Progenitor cell of endocrine pancreas (in vitro differentiated cells): ENCODE measurements at regions not wholly inside any gene's neighbourhood (a gene's known extent, or its start where the extent isn't known, plus 50 kb on each side); places are given as distances from the start of the nearest gene placed in this dataset.
"Not testable (repeated sequence)": the region's sequence is repeated elsewhere in the genome, so short reads cannot be mapped to it uniquely, and the experiment has no call there.

Experiments used
- DNase-seq: peaks from one replicate; pipeline ENCODE4 v3.0.0; 2021; ENCODE audit warnings: low spot score; ENCODE audit not compliant: unreplicated experiment
- H3K27ac Mint-ChIP-seq: 2 replicates; pipeline ENCODE4 v1.8.0; 2021; ENCODE audit warnings: mild to moderate bottlenecking, moderate library complexity, mixed read lengths
- H3K27me3 Mint-ChIP-seq: 2 replicates; pipeline ENCODE4 v1.8.0; 2021; ENCODE audit warnings: mixed read lengths
- H3K36me3 Mint-ChIP-seq: 2 replicates; pipeline ENCODE4 v1.8.0; 2022; ENCODE audit warnings: mixed read lengths; ENCODE audit not compliant: insufficient read depth
- H3K4me1 Mint-ChIP-seq: 2 replicates; pipeline ENCODE4 v1.8.0; 2021; ENCODE audit warnings: low read depth, mixed read lengths
- H3K4me3 Mint-ChIP-seq: 2 replicates; pipeline ENCODE4 v1.8.0; 2021; ENCODE audit warnings: low read depth, mild to moderate bottlenecking, moderate library complexity, mixed read lengths
- H3K9me3 Mint-ChIP-seq: 2 replicates; pipeline ENCODE4 v1.8.0; 2021; ENCODE audit warnings: low read depth, mixed read lengths
- TF ChIP-seq, protein P1 (sequence below): fragments of 200-600 bp; sonication (generic); IDR thresholded peaks from one replicate; pipeline ENCODE4 v1.5.0; 2021; ENCODE audit warnings: antibody characterized with exemption, mild to moderate bottlenecking; ENCODE audit not compliant: unreplicated experiment

- H3K4me1 Mint-ChIP-seq, H3K27ac Mint-ChIP-seq, H3K9me3 Mint-ChIP-seq, H3K27me3 Mint-ChIP-seq, H3K4me3 Mint-ChIP-seq, DNase-seq, H3K36me3 Mint-ChIP-seq: not testable (repeated sequence)
- TF ChIP-seq, protein P1, sequence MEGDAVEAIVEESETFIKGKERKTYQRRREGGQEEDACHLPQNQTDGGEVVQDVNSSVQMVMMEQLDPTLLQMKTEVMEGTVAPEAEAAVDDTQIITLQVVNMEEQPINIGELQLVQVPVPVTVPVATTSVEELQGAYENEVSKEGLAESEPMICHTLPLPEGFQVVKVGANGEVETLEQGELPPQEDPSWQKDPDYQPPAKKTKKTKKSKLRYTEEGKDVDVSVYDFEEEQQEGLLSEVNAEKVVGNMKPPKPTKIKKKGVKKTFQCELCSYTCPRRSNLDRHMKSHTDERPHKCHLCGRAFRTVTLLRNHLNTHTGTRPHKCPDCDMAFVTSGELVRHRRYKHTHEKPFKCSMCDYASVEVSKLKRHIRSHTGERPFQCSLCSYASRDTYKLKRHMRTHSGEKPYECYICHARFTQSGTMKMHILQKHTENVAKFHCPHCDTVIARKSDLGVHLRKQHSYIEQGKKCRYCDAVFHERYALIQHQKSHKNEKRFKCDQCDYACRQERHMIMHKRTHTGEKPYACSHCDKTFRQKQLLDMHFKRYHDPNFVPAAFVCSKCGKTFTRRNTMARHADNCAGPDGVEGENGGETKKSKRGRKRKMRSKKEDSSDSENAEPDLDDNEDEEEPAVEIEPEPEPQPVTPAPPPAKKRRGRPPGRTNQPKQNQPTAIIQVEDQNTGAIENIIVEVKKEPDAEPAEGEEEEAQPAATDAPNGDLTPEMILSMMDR: peak; percentile 25
These were observed 109.1 kb upstream of the ZNF195 start for GRCh38 chr11:3488003-3488402.

GRCh38 chr11:3485737-3486136 is 106.8 kb upstream of the ZNF195 start:
- not testable (repeated sequence) for H3K9me3 Mint-ChIP-seq, H3K27ac Mint-ChIP-seq, H3K27me3 Mint-ChIP-seq, H3K36me3 Mint-ChIP-seq, DNase-seq, H3K4me1 Mint-ChIP-seq, H3K4me3 Mint-ChIP-seq

DNA sequence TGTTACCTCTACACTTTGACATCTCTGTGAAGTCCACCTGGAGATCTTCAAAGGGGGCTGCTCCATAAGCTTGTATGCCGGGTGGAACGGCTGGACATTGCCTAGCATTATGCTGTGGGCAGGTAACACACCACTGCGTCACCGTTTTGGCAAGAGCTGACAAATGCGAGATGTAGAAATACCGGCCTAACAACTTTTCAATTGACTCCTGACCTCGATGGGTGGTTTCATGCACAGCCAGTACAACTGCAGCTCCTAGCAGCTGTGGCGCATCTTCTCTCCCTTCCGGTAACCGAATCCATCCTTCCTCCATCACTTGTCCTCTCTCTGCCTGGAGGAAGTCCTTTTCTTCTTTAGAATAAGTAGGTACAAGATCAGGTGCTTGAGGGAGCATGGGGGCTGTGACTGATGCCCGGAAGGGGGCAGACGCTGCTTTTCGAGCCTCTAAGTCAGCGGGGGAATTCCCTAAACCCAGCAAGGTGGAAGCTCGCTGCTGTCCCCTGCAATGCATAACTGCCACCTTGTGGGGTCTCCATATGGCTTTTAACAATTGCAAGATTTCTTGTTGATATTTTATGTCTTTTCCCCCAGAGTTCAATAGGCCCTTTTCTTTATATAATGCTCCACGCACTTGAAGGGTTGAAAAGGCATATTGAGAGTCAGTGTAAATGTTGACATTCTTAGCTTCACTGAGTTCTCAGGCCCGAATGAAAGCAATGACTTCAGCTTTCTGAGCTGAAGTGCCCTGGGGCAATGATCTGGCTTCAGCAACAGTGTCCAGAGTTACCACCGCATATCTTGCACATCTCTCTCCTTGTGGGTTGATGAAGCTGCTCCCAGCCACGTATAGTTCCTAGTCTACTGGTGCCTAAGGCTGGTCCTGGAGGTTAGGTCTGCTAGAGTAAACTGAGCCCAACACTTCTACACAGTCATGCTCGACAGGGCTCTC is 98.3 kb upstream of the ZNF195 start:
- H3K36me3 Mint-ChIP-seq, H3K9me3 Mint-ChIP-seq: not testable (repeated sequence)
- peak; percentile 25 for DNase-seq
- Mint-ChIP-seq H3K27ac (peak overlapping the region; percentile 82), H3K4me1 (peaks cover 16% of the 10 kb centered on the region), H3K4me3 (peak overlapping the region; percentile 37), H3K27me3 (peaks cover 16% of the 10 kb centered on the region)

GRCh38 chr11:3476084-3476936 is 97.4 kb upstream of the ZNF195 start:
- TF ChIP-seq, protein P1: peak; percentile 25
- not testable (repeated sequence) for DNase-seq, H3K36me3 Mint-ChIP-seq, H3K9me3 Mint-ChIP-seq, H3K4me3 Mint-ChIP-seq
- peak overlapping the region; percentile 82 for H3K27ac Mint-ChIP-seq
- H3K27me3 Mint-ChIP-seq: peaks cover 20% of the 10 kb centered on the region
- H3K4me1 Mint-ChIP-seq: peaks cover 16% of the 10 kb centered on the region

DNA sequence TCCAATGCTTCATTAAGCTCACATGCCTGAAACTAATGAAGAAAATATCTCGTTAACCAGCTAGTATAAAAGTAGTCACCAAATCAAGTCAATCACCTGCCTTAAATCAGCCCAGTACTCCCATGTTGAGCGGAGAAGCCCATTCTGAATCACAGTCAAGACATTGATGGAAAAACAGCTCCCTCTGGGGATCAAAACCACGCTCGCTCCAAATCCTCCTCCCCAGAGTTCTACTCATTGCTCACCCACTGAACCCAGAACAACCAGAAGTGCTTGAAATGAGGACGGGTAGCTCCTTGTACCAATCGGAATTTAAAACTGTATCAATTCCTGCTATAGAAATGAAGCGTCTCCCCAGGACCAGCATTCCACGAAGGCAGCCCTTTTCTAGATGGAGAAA is 90.0 kb upstream of the ZNF195 start:
- H3K4me1 Mint-ChIP-seq, H3K27ac Mint-ChIP-seq, H3K9me3 Mint-ChIP-seq, DNase-seq, H3K4me3 Mint-ChIP-seq, H3K36me3 Mint-ChIP-seq: not testable (repeated sequence)
- H3K27me3 Mint-ChIP-seq: peaks cover 34% of the 10 kb centered on the region

DNA sequence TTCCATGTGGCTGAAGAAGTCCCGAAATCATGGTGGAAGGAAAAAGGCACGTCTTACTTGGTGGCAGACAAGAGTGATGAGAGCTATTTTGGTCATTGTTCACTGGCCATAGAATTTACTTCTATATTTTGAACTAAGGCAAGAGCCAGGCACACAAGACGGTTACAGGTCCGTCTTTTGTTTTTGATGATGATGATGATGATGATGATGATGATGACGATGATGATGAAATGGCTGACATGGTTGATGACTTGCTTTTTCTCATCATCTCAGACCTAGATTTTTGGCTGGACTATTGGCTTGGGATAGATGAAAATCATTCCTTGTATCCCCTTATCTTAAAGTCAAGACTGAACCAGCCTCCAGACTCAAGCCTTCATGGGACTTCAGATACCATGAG is 88.7 kb upstream of the ZNF195 start:
- H3K27ac Mint-ChIP-seq, H3K36me3 Mint-ChIP-seq, H3K4me3 Mint-ChIP-seq: not testable (repeated sequence)

DNA sequence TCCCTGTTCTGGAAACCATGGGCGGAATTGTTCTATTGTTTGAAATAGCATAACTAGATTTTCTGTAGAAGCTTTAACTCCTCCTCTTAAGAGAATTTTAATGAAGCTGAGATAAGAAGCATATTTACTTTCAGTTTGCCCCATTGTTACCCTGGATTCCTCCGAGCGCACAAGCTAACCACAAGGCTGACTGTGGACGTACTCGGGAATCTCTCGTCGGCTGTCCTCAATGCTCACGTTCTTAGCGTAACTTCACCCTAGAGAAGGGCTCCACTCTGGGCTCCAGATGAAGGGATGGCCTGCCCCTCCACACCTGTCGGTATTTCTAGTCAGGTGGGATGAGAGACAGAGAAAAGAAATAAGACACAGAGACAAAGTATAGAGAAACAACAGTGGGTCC is 76.7 kb upstream of the ZNF195 start:
- H3K36me3 Mint-ChIP-seq, H3K27ac Mint-ChIP-seq, H3K9me3 Mint-ChIP-seq, DNase-seq, H3K4me3 Mint-ChIP-seq: not testable (repeated sequence)
- peaks cover 32% of the 10 kb centered on the region for H3K27me3 Mint-ChIP-seq
- peaks cover 11% of the 10 kb centered on the region for H3K4me1 Mint-ChIP-seq

More for the DNA sequence above, 88.7 kb upstream of the ZNF195 start:
- peaks cover 23% of the 10 kb centered on the region for H3K27me3 Mint-ChIP-seq
- not testable (repeated sequence) for DNase-seq, H3K4me1 Mint-ChIP-seq, H3K9me3 Mint-ChIP-seq
